DOHH2 (cell line): ENCODE measurements at regions not wholly inside any gene's neighbourhood (a gene's known extent, or its start where the extent isn't known, plus 50 kb on each side); places are given as distances from the start of the nearest gene placed in this dataset.

Experiments
- EZH2phosphoT487 ChIP-seq: fragments of 200-600 bp; sonication (generic); IDR thresholded peaks from 2 replicates; pipeline ENCODE4 v1.6.1; 2017; ENCODE audit warnings: borderline replicate concordance, mild to moderate bottlenecking, antibody characterized with exemption, low read length, moderate library complexity, mixed read lengths
- TF ChIP-seq, protein P1 (sequence below): fragments of 200-600 bp; sonication (generic); IDR thresholded peaks from one replicate; pipeline ENCODE4 v1.5.1; 2014; ENCODE audit warnings: antibody characterized with exemption, mild to moderate bottlenecking, low read depth, low read length; ENCODE audit not compliant: poor library complexity, severe bottlenecking

DNA sequence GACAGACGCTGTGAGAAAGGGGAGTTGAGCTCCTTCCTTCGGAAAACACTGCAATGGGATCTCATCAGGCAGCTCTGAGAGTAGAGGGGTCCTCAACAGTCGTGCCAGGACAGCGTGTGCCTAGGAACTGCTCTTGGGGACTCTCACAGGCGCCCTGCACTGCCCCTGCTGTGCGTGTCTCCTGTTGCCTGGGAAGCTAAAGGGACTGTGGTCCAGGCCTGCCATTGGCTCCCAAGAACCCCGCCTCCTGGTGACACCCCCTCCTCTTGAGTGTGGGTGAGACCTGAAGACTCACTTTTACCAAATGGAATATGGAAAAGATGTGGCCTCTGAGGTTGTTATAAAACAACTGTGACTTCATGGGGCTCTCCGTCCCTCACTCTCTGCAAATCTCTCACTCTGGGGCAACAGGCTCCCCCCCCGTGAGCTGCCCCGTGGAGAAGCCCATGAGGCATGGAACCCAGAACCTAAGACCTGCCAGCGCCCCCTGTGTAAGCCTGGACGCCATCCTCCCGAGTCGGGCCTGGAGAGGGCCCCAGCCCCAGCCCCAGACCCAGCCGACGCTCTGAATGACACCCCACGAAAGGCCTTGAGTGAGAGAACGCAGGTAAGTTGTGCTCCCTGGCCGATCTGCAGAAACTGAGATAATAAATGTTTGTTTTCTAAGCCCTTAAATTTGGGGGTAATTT lies 302.7 kb downstream of the FGF9 start:
- TF ChIP-seq, protein P1, sequence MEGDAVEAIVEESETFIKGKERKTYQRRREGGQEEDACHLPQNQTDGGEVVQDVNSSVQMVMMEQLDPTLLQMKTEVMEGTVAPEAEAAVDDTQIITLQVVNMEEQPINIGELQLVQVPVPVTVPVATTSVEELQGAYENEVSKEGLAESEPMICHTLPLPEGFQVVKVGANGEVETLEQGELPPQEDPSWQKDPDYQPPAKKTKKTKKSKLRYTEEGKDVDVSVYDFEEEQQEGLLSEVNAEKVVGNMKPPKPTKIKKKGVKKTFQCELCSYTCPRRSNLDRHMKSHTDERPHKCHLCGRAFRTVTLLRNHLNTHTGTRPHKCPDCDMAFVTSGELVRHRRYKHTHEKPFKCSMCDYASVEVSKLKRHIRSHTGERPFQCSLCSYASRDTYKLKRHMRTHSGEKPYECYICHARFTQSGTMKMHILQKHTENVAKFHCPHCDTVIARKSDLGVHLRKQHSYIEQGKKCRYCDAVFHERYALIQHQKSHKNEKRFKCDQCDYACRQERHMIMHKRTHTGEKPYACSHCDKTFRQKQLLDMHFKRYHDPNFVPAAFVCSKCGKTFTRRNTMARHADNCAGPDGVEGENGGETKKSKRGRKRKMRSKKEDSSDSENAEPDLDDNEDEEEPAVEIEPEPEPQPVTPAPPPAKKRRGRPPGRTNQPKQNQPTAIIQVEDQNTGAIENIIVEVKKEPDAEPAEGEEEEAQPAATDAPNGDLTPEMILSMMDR: no peak
- TF ChIP-seq EZH2phosphoT487: no peak
